ENCODE measurements at regions not wholly inside any gene's neighbourhood (a gene's known extent, or its start where the extent isn't known, plus 50 kb on each side); places are given as distances from the start of the nearest gene placed in this dataset.

GRCh38 chr6:113461153-113461932 is 395.8 kb upstream of the MARCKS start:
- no peak overlapping the region for H3K4me3 ChIP-seq
- DNase-seq, result no peak
- H3K9me3 ChIP-seq, result no peaks in the 10 kb centered on the region
- no peaks in the 10 kb centered on the region for H3K4me1 ChIP-seq
- intact Hi-C loops (cut with DNase I; ENCODE audit: low total_unique reads), result loop anchor here (5.0 kb wide), 1 partner anchor 149 kb away; no protein-coding TSS in a partner anchor
- H3K27me3 ChIP-seq, result no peaks in the 10 kb centered on the region
- no peaks in the 10 kb centered on the region for H3K36me3 ChIP-seq
- no peak for TF ChIP-seq CTCF (IDR thresholded peaks at IDR 0.05)
- TF ChIP-seq POLR2A (IDR thresholded peaks at IDR 0.05), result no peak
- no peak overlapping the region for H3K27ac ChIP-seq

GRCh38 chr6:113464536-113464935 is 392.6 kb upstream of the MARCKS start:
- H3K4me1 ChIP-seq, result no peaks in the 10 kb centered on the region
- no peaks in the 10 kb centered on the region for H3K9me3 ChIP-seq
- no peaks in the 10 kb centered on the region for H3K36me3 ChIP-seq
- DNase-seq, result no peak
- intact Hi-C loops (cut with DNase I; ENCODE audit: low total_unique reads), result loop anchor here (5.0 kb wide), 1 partner anchor 152 kb away; no protein-coding TSS in a partner anchor
- TF ChIP-seq CTCF (IDR thresholded peaks at IDR 0.05), result no peak
- TF ChIP-seq POLR2A (IDR thresholded peaks at IDR 0.05), result no peak
- no peak overlapping the region for H3K27ac ChIP-seq
- no peak overlapping the region for H3K4me3 ChIP-seq
- H3K27me3 ChIP-seq, result no peaks in the 10 kb centered on the region

GRCh38 chr6:113464960-113465359 is 392.2 kb upstream of the MARCKS start:
- intact Hi-C loops (cut with DNase I; ENCODE audit: low total_unique reads), result loop anchor here (5.0 kb wide), 1 partner anchor 153 kb away; no protein-coding TSS in a partner anchor
- Histone ChIP-seq H3K9me3 (no peaks in the 10 kb centered on the region), H3K27ac (no peak overlapping the region), H3K4me1 (no peaks in the 10 kb centered on the region), H3K4me3 (no peak overlapping the region), H3K36me3 (no peaks in the 10 kb centered on the region), H3K27me3 (no peaks in the 10 kb centered on the region)
- TF ChIP-seq CTCF (IDR thresholded peaks at IDR 0.05) (no peak), POLR2A (IDR thresholded peaks at IDR 0.05) (no peak)
- no peak for DNase-seq

- intact Hi-C loops (cut with DNase I; ENCODE audit: low total_unique reads), result no loop called here
- TF ChIP-seq POLR2A (IDR thresholded peaks at IDR 0.05), result no peak
- TF ChIP-seq CTCF (IDR thresholded peaks at IDR 0.05), result no peak
Measured at GRCh38 chr6:113466526-113466925, 390.6 kb upstream of the MARCKS start.

GRCh38 chr6:113475392-113475791 is 381.8 kb upstream of the MARCKS start:
- no peaks in the 10 kb centered on the region for H3K4me1 ChIP-seq
- no peak overlapping the region for H3K4me3 ChIP-seq
- no peak overlapping the region for H3K27ac ChIP-seq
- H3K9me3 ChIP-seq, result no peaks in the 10 kb centered on the region
- intact Hi-C loops (cut with DNase I; ENCODE audit: low total_unique reads), result no loop called here
- TF ChIP-seq CTCF (IDR thresholded peaks at IDR 0.05), result no peak
- no peak for TF ChIP-seq POLR2A (IDR thresholded peaks at IDR 0.05)
- no peaks in the 10 kb centered on the region for H3K36me3 ChIP-seq
- no peak for DNase-seq
- H3K27me3 ChIP-seq, result no peaks in the 10 kb centered on the region

More at GRCh38 chr6:113466526-113466925, 390.6 kb upstream of the MARCKS start:
- Histone ChIP-seq H3K4me3 (no peak overlapping the region), H3K27me3 (no peaks in the 10 kb centered on the region), H3K4me1 (no peaks in the 10 kb centered on the region), H3K36me3 (no peaks in the 10 kb centered on the region), H3K27ac (no peak overlapping the region), H3K9me3 (no peaks in the 10 kb centered on the region)
- DNase-seq, result no peak
